Right ventricle myocardium superior (tissue), 1 donor: ENCODE measurements at regions not wholly inside any gene's neighbourhood (a gene's known extent, or its start where the extent isn't known, plus 50 kb on each side); places are given as distances from the start of the nearest gene placed in this dataset.
"Not testable (repeated sequence)": the region's sequence is repeated elsewhere in the genome, so short reads cannot be mapped to it uniquely, and the experiment has no call there.

Experiments
- ATAC-seq: fragments of 200-7000 bp; cut with Tn5 transposase; one replicate; pipeline ENCODE4 v1.9.1; 2020; ENCODE audit warnings: mild to moderate bottlenecking; ENCODE audit not compliant: poor library complexity
- DNase-seq: peaks from one replicate; pipeline ENCODE4 v3.0.0-alpha.2; 2020
- intact Hi-C: fragments of 100-400 bp; cut with DNase I; formaldehyde crosslinking; loops from one replicate; pipeline ENCODE4 v1.11.2; 2022
- donor health status: DM: no; HTN: yes; CAD: no; lungs with severe emphysema.

- intact Hi-C loops, result loop anchor here (10.0 kb wide), 1 partner anchor 69 kb away; no protein-coding TSS in a partner anchor
- ATAC-seq (peak; percentile 79), DNase-seq (peak; percentile 53)
Observed at GRCh38 chr6:17015551-17016381, 86.1 kb upstream of the STMND1 start.

- intact Hi-C loops, result loop anchor here (10.0 kb wide), 1 partner anchor 70 kb away; no protein-coding TSS in a partner anchor
- DNase-seq (no peak), ATAC-seq (no peak)
Observed at GRCh38 chr6:17015144-17015543, 86.7 kb upstream of the STMND1 start.

- intact Hi-C loops, result loop anchor here (10.0 kb wide), 1 partner anchor 71 kb away; no protein-coding TSS in a partner anchor
- no peak for DNase-seq
- no peak for ATAC-seq
Observed at GRCh38 chr6:17013701-17014100, 88.1 kb upstream of the STMND1 start.

- intact Hi-C loops, result loop anchor here (10.0 kb wide), 1 partner anchor 72 kb away; no protein-coding TSS in a partner anchor
- ATAC-seq (peak; percentile 36), DNase-seq (peak; percentile 37)
Observed at GRCh38 chr6:17012421-17013225, 89.2 kb upstream of the STMND1 start.

- no peak for ATAC-seq
- intact Hi-C loops, result loop anchor here (10.0 kb wide), 1 partner anchor 73 kb away; no protein-coding TSS in a partner anchor
- DNase-seq, result no peak
Observed at GRCh38 chr6:17011985-17012384, 89.9 kb upstream of the STMND1 start.

- DNase-seq (no peak), ATAC-seq (no peak)
- intact Hi-C loops, result no loop called here
Observed at GRCh38 chr6:17007749-17008148, 94.1 kb upstream of the STMND1 start.

GRCh38 chr6:17006543-17006942 is 95.3 kb upstream of the STMND1 start:
- DNase-seq (no peak), ATAC-seq (no peak)
- intact Hi-C loops, result no loop called here

GRCh38 chr6:17004269-17004668 is 97.6 kb upstream of the STMND1 start:
- DNase-seq (no peak), ATAC-seq (peak; percentile 18)
- intact Hi-C loops, result no loop called here

GRCh38 chr6:17002123-17002522 is 99.7 kb upstream of the STMND1 start:
- DNase-seq (no peak), ATAC-seq (no peak)
- intact Hi-C loops, result no loop called here

GRCh38 chr6:17001188-17001587 is 100.7 kb upstream of the STMND1 start:
- DNase-seq, result no peak
- intact Hi-C loops, result no loop called here
- no peak for ATAC-seq

- DNase-seq (no peak), ATAC-seq (peak; percentile 43)
- intact Hi-C loops, result no loop called here
Observed at GRCh38 chr6:16999491-17000436, 102.1 kb upstream of the STMND1 start.

GRCh38 chr6:16998461-16998860 is 103.4 kb upstream of the STMND1 start:
- no peak for DNase-seq
- ATAC-seq, result no peak
- intact Hi-C loops, result no loop called here

GRCh38 chr6:16995511-16996250 is 106.2 kb upstream of the STMND1 start:
- ATAC-seq (no peak), DNase-seq (no peak)
- intact Hi-C loops, result no loop called here

- ATAC-seq (no peak), DNase-seq (no peak)
- intact Hi-C loops, result no loop called here
Observed at GRCh38 chr6:16993396-16993795, 108.5 kb upstream of the STMND1 start.

GRCh38 chr6:16991981-16992629 is 109.7 kb upstream of the STMND1 start:
- intact Hi-C loops, result no loop called here
- ATAC-seq, result no peak
- no peak for DNase-seq

- ATAC-seq, intact Hi-C loops, DNase-seq: not testable (repeated sequence)
Observed at GRCh38 chr6:16989976-16990375, 111.9 kb upstream of the STMND1 start.

- no peak for DNase-seq
- ATAC-seq, result no peak
- intact Hi-C loops, result no loop called here
Observed at GRCh38 chr6:16989382-16989781, 112.5 kb upstream of the STMND1 start.
